ENCODE measurements at regions not wholly inside any gene's neighbourhood (a gene's known extent, or its start where the extent isn't known, plus 50 kb on each side); places are given as distances from the start of the nearest gene placed in this dataset.

DNA sequence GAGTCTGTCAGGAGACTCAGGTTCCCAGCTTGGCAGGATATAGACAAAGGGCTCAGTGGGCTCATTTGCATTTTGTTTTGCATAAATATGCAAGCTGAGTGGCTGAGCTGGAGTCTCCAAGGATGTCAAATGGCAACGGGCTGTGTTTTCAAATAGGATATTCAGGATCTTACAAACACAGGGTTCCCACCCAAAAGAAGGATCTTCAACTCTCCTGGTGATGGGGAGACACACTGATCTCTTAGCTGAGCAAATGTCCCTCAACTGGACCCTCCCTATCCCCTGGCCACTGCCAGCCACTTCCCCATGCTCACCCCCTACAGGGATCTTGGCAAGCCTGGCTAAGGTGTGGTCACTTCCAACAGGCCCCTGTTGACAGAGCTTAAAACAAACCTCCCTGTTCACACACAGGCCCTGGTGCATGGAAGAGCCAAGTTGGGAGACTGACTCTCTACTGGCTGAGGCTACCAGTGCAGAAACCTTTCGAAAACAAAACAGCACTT is 61.6 kb downstream of the SOX9 start:
- no peaks in the 10 kb centered on the region for H3K36me3 ChIP-seq
- TF ChIP-seq EP300 (IDR thresholded peaks at IDR 0.05) (no peak), POLR2A (IDR thresholded peaks at IDR 0.05) (no peak)
- TF ChIP-seq, protein P1, sequence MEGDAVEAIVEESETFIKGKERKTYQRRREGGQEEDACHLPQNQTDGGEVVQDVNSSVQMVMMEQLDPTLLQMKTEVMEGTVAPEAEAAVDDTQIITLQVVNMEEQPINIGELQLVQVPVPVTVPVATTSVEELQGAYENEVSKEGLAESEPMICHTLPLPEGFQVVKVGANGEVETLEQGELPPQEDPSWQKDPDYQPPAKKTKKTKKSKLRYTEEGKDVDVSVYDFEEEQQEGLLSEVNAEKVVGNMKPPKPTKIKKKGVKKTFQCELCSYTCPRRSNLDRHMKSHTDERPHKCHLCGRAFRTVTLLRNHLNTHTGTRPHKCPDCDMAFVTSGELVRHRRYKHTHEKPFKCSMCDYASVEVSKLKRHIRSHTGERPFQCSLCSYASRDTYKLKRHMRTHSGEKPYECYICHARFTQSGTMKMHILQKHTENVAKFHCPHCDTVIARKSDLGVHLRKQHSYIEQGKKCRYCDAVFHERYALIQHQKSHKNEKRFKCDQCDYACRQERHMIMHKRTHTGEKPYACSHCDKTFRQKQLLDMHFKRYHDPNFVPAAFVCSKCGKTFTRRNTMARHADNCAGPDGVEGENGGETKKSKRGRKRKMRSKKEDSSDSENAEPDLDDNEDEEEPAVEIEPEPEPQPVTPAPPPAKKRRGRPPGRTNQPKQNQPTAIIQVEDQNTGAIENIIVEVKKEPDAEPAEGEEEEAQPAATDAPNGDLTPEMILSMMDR (IDR thresholded peaks at IDR 0.05) = no peak
- no peaks in the 10 kb centered on the region for H3K27me3 ChIP-seq
- WGBS, 3 donors = 21 to 43% (median 33%) methylated on average over 2 of the region's 2 CpGs
- H3K9me3 ChIP-seq = no peaks in the 10 kb centered on the region
- no peak overlapping the region for H3K4me3 ChIP-seq
- H3K27ac ChIP-seq = no peak overlapping the region
- DNase-seq = no peak
- H3K4me1 ChIP-seq (ENCODE audit: insufficient read depth) = no peaks in the 10 kb centered on the region
- intact Hi-C loops (cut with DNase I) = no loop called here

DNA sequence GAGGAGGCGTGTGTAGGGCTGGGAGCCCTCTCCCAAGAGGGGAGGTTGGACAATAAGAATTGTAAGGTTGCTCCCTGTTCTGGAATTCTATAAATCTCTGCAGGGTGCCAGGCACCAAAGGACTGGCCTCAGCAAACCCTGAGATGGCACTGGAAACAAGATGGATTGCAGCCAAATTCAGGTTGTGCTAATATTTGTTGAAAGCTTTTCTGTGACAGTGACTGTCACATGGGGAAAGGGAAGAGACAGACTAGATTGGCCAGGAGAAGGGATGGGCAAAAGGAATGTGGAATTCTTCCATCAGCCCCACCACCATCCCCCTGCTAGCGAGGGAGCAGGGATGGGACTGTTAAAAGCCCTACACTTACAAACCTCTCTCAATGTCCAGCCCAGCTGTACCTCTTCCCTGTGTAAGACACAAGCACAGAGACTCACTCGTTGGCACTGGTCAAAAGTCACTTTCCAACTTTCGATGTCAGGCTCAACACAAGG is 62.4 kb downstream of the SOX9 start:
- no peak for DNase-seq
- TF ChIP-seq POLR2A (IDR thresholded peaks at IDR 0.05) (no peak), EP300 (IDR thresholded peaks at IDR 0.05) (no peak)
- TF ChIP-seq, protein P1 (IDR thresholded peaks at IDR 0.05) = no peak
- H3K9me3 ChIP-seq = no peaks in the 10 kb centered on the region
- no peak overlapping the region for H3K4me3 ChIP-seq
- intact Hi-C loops (cut with DNase I) = no loop called here
- H3K4me1 ChIP-seq (ENCODE audit: insufficient read depth) = no peaks in the 10 kb centered on the region
- 84 to 95% (median 92%) methylated on average over 4 of the region's 4 CpGs for WGBS, 3 donors
- H3K27ac ChIP-seq = no peak overlapping the region
- no peaks in the 10 kb centered on the region for H3K27me3 ChIP-seq
- H3K36me3 ChIP-seq = no peaks in the 10 kb centered on the region

DNA sequence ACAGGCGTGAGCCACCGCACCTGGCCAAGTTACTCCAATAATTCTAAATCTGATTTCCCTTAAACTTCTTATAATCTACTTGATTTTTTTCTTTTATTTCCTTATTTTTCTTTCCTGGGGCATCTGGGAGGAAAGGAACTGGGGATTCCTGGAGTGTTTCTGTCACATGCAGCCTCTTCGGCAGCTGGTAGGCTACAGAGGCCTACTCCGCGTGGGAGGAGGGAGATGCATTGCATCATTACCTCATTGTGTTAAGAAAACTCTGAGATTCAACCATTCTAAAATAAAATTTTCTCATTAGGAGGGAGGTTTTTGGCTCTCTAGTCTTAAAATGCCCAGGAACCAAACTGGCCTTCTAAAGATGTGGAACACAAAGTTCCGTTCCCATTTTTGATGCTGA is 64.0 kb downstream of the SOX9 start:
- Histone ChIP-seq H3K4me3 (no peak overlapping the region), H3K9me3 (no peaks in the 10 kb centered on the region), H3K27ac (no peak overlapping the region), H3K4me1 (ENCODE audit: insufficient read depth) (no peaks in the 10 kb centered on the region), H3K27me3 (no peaks in the 10 kb centered on the region), H3K36me3 (no peaks in the 10 kb centered on the region)
- 75 to 78% (median 76%) methylated on average over 6 of the region's 6 CpGs for WGBS, 3 donors
- TF ChIP-seq EP300 (IDR thresholded peaks at IDR 0.05) (no peak), POLR2A (IDR thresholded peaks at IDR 0.05) (no peak)
- TF ChIP-seq, protein P1 (IDR thresholded peaks at IDR 0.05) = no peak
- DNase-seq = no peak
- intact Hi-C loops (cut with DNase I) = no loop called here

DNA sequence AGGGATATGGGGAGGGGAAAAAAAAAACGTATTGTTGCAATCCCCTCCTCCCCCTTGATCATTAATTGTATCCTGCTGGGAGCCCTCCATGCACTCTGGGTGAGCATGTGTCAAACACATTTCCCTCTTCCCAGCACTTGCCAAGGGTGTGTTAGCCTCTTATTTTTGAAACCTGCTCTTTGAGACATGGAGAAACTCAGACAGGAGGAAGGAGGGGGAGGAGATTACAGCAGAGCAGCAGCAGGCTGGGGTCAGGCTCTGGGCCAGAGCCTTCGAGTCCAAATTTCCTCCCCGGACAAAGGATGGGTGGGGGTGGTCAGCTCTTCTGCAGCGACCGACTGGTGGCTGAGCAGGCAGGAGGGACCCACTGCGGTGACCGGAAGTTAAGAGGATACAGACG is 64.7 kb downstream of the SOX9 start:
- H3K4me3 ChIP-seq = no peak overlapping the region
- H3K36me3 ChIP-seq = no peaks in the 10 kb centered on the region
- H3K9me3 ChIP-seq = no peaks in the 10 kb centered on the region
- TF ChIP-seq, protein P1 (IDR thresholded peaks at IDR 0.05) = no peak
- TF ChIP-seq POLR2A (IDR thresholded peaks at IDR 0.05) = no peak
- intact Hi-C loops (cut with DNase I) = no loop called here
- no peak for DNase-seq
- no peaks in the 10 kb centered on the region for H3K4me1 ChIP-seq (ENCODE audit: insufficient read depth)
- H3K27me3 ChIP-seq = no peaks in the 10 kb centered on the region
- 17 to 24% (median 18%) methylated on average over 8 of the region's 8 CpGs for WGBS, 3 donors
- no peak overlapping the region for H3K27ac ChIP-seq

All from ovary (tissue), 7 donors.